NCI-H748 treated with DMSO at 0.1 percent for 48 hours (cell line): ENCODE measurements at regions not wholly inside any gene's neighbourhood (a gene's known extent, or its start where the extent isn't known, plus 50 kb on each side); places are given as distances from the start of the nearest gene placed in this dataset.
A peak's percentile ranks its signal among the peaks of the same experiment; 100 is the strongest.

ENCODE experiments used
- DNase-seq: peaks from one replicate; lab custom pipeline; 2025; lab: John Stamatoyannopoulos, UW

DNA sequence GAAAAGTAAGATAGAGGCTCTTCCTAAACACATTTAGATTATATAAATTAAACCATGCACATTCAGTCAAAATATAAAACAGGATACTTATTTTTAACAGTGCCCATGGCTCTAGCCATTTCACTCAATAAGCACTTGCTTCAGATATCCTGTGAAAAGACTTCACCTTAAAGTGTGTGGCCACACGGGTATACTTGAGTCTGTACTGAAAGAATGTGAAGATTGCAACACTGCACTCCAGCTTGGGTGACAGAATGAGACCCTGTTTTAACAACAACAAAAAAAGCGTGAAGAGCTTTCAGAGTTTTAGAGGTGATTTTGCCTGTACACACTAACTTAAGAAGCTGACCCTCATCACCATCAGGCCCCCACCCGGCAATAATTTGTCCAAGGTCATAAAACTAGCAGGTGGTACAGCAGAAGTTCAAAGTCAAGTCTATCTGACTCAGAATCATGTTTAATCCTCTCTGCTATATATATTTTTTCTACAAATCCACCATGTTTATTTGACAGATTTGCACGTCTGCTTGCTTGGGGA is 203.5 kb upstream of the GUCY1A2 start:
- no peak for DNase-seq

DNA sequence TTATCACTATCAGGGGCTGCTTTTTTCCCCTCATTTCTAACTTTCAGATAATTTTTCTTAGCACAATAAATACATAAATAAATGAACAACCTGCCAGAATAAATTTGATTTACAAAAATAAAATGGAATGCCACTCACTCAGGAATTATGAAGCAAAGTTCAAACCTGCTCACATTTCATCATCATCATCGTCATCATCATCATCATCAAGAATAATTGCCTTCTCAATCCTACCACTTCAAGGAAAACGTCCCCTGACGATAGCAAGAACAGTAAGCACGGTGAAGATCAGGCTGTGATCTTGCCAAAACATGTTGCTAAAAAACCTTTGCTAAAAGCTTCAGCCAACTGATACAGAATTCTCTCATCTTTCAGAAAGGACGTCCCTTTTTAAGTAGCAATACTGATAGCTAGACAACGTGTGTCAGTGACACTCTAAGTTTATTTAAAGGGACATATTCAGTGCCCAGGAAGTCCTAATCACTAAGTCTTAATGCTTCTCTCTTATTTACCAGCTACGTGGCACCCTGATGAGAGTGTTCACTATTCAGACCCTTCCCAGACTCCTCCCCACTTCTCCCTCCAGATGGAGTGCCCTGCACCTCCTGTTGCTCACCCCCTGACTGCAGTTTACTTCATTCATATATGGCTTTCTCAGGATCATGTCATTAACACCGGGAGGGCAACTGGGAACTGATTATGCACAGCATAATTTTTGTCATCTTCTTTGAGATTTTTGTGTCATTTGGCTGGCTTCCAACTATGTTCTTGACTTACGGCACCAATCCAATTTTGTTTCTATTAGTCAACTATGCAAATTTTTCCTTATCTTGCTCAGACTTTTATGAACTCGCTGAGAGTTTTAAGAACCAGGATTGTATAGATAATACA is 200.1 kb upstream of the GUCY1A2 start:
- peak; percentile 3 for DNase-seq

DNA sequence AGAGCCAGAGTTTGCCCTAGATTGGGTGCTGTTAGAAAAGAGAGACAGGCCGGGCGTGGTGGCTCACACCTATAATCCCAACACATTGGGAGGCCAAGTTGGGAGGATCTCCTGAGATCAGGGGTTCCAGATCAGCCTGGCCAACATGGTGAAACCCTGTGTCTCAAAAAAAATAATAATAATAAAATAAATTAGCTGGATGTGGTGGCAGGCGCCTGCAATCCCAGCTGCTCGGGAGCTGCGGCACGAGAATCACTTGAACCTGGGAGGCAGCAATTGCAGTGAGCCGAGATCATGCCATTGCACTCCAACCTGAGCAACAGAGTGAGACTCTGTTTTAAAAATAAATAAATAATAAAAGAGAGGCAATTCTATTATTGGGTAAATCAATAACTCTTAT is 199.2 kb upstream of the GUCY1A2 start:
- no peak for DNase-seq

DNA sequence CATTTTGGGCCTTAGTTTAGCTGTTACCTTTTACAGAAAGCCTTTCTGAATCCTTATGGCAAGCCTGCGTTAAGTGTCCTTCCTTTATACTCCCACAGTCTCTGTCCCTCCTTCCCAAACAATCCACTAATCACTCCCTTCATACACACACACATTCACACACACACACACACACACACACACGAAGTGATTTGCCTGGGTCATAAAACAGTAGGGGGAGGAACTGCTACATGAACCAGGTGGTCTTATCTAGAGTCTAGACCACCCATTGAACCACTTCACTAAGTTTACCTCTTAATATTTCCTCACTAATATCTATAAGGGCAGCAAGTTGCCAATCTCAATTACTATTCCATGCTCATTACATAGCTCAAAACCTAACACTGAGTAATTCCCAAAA is 196.7 kb upstream of the GUCY1A2 start:
- no peak for DNase-seq

DNA sequence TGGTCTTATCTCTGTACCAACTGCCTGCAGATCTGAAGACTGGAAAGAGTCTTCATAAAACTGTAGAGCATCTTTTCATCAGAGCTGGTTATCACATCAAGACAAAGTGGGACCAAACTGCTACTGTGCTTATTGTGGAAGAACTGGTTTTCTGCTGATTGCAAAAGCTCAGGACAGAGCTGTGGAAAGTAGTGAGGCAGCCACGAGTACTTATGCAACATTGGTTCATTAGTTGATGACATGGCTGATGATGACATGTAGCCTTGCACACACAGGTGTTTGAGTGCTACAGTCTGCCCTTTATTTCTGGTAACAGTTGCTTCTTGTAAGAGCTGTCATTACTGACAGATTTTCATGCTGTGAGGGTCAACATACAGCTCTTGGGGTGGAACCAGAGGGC is 185.4 kb upstream of the GUCY1A2 start:
- peak; percentile 35 for DNase-seq

- no peak for DNase-seq
Observed at GRCh38 chr11:107202241-107202640, 184.0 kb upstream of the GUCY1A2 start.

GRCh38 chr11:107198490-107199007 is 180.3 kb upstream of the GUCY1A2 start:
- DNase-seq, result no peak

- no peak for DNase-seq
Observed at GRCh38 chr11:107197932-107198331, 179.7 kb upstream of the GUCY1A2 start.

DNA sequence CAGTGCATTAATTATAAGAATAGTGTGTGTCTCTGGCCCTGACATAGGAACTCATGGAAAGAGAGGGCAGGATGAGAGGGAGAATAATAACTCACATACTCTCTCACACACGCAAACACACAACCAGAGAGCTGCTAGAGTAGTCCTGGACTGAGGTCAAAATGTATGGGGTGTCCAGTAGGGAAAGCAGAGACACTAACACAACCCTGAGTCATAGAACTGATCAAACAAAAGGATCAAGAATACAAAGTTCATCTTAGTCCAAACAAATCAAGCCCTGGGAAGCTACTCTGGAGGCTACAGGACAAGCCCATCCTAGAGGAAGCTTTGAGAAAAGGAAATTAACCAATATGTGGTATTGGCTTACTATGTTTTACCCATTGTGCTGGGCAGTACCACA is 178.5 kb upstream of the GUCY1A2 start:
- DNase-seq, result no peak

- no peak for DNase-seq
Observed at GRCh38 chr11:107184986-107185385, 166.7 kb upstream of the GUCY1A2 start.

GRCh38 chr11:107183953-107184352 is 165.7 kb upstream of the GUCY1A2 start:
- DNase-seq, result no peak

DNA sequence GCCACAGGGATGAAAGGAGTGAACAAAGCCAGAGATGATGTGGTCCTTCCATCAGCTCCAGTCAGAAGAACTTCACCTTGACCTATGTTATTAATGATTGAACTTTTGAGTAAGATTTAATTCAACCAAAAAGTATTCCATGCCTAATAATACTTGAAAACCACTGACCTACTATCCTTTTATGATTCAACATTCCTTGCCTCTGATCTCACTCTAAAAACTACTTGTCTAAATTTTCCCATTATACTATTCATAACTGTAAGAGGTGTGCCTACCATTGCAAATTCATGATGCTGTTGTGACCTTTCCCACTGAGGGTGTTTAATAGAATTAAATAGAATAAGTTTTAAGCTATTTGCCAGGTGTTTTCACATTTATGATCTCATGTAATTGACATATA is 164.7 kb upstream of the GUCY1A2 start:
- no peak for DNase-seq

- no peak for DNase-seq
Observed at GRCh38 chr11:107180236-107180635, 162.0 kb upstream of the GUCY1A2 start.

DNA sequence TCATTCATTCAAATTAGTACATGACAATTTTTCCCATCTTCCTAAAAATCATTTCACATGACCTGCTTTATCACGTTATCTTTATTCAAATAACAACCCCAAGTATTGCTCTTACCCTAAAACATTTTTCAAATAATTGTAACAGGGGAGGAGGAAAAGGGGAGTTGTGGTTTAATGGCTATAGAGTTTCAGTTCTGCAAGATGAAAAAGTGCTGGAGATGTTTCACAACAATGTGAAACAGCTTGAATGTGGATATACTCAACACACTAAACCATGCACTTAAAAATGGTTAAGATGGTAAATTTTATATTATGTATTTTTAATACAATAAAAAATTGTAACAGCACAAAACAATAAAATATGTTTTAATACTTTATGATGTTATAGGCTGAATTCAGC is 161.6 kb upstream of the GUCY1A2 start:
- no peak for DNase-seq

DNA sequence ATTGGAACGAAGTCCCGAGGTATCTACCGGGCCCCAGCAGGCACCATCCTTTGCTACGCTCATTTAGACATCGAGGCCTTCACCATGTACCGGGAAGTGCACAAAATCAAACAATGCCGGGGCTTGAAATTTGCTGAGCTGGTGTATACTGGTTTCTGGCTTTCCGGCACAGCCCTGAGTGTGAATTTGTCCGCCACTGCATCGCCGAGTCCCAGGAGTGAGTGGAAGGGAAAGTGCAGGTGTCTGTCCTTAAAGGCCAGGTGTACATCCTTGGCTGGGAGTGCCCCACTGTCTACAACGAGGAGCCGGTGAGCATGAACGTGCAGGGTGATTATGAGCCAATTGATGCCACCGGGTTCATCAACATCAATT is 158.8 kb upstream of the GUCY1A2 start:
- no peak for DNase-seq

DNA sequence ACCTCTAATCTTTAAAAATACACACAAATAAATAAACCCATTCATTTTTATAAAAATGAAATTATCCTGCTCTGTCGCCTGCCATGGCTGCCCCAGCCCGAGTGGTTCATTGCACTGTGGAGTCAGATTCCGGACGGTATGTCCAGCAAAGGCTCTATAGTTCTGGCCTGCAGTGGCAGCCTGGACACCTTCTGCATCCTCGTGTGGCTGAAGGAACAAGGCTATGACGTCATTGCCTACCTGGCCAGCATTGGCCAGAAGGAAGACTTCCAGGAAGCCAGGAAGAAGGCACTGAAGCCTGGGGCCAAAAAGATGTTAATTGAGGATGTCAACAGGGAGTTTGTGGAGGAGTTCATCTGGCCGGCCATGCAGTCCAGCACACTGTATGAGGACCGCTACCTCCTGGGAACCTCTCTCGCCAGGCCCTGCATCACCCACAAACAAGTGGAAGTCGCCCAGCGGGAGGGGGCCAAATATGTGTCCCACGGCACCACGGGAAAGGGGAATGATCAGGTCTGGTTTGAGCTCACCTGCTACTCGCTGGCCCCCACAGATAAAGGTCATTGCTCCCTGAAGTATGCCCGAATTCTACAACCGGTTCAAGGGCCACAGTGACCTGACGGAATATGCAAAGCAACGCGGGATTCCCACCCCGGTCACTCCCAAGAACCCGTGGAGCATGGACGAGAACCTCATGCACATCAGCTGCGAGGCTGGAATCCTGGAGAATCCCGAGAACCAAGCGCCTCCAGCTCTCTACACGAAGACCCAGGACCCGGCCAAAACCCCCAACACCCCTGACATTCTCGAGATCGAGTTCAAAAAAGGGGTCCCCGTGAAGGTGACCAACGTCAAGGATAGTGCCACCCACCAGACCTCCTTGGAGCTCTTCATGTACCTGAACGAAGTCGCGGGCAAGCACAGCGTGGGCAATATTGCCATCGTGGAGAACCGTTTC is 158.2 kb upstream of the GUCY1A2 start:
- DNase-seq, result no peak

GRCh38 chr11:107174856-107175255 is 156.6 kb upstream of the GUCY1A2 start:
- DNase-seq, result no peak

DNA sequence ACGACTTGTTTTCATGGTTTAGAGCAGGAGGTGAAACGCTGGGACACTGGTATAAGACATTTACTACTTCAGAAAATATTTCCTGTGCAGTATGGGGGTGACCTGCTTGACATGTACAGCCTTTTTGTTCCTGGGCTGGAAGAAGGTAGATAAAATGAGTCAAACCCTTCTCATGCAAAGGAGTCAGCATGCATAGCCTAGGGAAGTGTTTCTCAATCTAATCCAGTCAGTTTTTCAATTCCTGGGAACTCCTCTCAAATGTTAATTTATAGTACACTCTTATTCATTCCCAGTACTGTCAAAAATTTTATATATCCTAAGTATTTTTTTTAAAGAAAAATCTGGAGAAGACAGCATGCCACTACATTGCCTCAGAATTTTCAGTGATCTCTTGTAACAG is 154.7 kb upstream of the GUCY1A2 start:
- no peak for DNase-seq

GRCh38 chr11:107157809-107158187 is 139.5 kb upstream of the GUCY1A2 start:
- no peak for DNase-seq

DNA sequence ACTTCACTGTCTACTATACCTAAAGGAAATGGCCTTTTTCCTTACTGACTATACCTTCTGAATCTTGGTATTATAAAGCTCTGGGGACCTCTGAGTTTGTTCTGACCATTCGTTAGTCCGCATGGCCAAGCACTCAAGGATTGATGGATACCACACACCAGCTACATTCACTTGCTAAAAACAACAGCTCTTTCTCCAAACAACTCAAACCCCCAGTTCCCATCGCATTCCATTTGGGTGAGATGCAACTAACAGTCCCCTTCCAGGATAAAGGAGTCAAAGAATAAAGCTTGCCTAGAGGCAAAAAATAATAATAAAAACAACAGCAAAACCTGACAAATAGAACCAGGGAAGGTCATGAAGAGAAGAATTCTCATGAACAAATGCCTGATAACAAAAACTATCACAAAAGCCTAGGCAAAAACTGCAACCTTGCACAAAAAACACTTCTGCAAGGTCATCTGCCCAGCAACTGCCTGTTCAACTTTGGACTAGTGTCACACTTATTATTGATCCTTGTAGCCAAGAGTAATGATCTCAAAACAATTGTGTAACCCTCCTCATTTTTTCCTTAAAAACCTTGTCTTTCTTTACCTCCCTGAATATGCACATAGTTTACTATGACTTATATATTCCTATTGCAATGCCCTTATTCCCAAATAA is 139.0 kb upstream of the GUCY1A2 start:
- DNase-seq, result no peak

DNA sequence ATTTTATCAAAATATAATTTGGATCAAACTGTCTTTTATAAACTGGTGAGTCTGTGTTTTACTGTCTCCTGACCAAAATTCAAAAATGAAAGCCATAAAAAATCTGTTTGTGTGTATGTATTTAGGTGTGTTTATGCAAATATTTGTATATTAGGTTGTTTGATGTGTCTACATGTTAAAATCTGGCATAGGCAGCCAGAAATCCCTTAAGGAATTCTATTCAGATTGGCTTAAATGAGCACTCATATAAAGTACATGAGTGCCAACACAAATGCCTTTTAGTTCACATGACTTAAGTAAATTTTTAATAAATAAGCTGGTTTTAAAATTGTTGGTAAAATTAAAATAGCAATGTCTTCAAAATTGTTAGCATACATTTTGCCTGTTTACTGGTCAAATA is 133.3 kb upstream of the GUCY1A2 start:
- DNase-seq, result no peak

DNA sequence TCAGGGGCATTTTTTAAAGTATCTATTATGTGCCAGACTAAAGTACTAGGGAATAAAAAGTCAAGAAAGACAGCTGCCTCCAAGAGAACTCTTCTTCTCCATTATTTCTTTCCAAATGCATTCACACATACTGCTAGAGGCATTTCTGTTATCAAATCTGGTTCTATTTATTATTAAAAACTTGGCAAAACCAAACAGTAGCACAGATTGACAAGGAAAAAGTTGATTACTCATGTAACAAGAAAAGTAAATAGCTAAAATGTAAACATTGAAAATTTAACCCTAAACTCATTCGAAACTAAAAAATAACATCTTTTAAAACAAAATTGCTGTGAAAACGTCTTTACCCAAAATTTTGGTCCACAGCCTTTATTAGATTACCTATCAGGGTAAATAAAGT is 132.9 kb upstream of the GUCY1A2 start:
- no peak for DNase-seq
